ENCODE measurements at regions not wholly inside any gene's neighbourhood (a gene's known extent, or its start where the extent isn't known, plus 50 kb on each side); places are given as distances from the start of the nearest gene placed in this dataset.

- no peak for TF ChIP-seq ZC3H10 (CRISPR knock-in tag; IDR thresholded peaks at IDR 0.05)
- TF ChIP-seq RARB (CRISPR knock-in tag; IDR thresholded peaks at IDR 0.05): no peak
- no peak for TF ChIP-seq ZNF70 (CRISPR knock-in tag; IDR thresholded peaks at IDR 0.05)
- no peak for TF ChIP-seq TOX (CRISPR knock-in tag; IDR thresholded peaks at IDR 0.05; ENCODE audit: borderline replicate concordance)
- no peak for TF ChIP-seq SNAI2 (CRISPR knock-in tag; IDR thresholded peaks at IDR 0.05)
- no peak for TF ChIP-seq ISL1 (CRISPR knock-in tag; IDR thresholded peaks at IDR 0.05)
- no peak for TF ChIP-seq PPARA (CRISPR knock-in tag; IDR thresholded peaks at IDR 0.05; ENCODE audit: borderline replicate concordance)
Observed at GRCh38 chr13:31049083-31049482, 112.6 kb downstream of the HSPH1 start (continued).

GRCh38 chr13:31048521-31048920 lies 113.2 kb downstream of the HSPH1 start:
- TF ChIP-seq OSR1 (CRISPR knock-in tag; IDR thresholded peaks at IDR 0.05): no peak
- no peak for TF ChIP-seq TOX (CRISPR knock-in tag; IDR thresholded peaks at IDR 0.05; ENCODE audit: borderline replicate concordance)
- TF ChIP-seq ZFP30 (CRISPR knock-in tag; IDR thresholded peaks at IDR 0.05): no peak
- TF ChIP-seq ZNF70 (CRISPR knock-in tag; IDR thresholded peaks at IDR 0.05): no peak
- TF ChIP-seq RARB (CRISPR knock-in tag; IDR thresholded peaks at IDR 0.05): no peak
- TF ChIP-seq CREB5 (CRISPR knock-in tag; IDR thresholded peaks at IDR 0.05; ENCODE audit: low read depth): no peak
- TF ChIP-seq ZFP3 (CRISPR knock-in tag; IDR thresholded peaks at IDR 0.05): no peak
- no peak for TF ChIP-seq SNAI2 (CRISPR knock-in tag; IDR thresholded peaks at IDR 0.05)
- no peak for TF ChIP-seq ZNF565 (CRISPR knock-in tag; conservative IDR thresholded peaks at IDR 0.05; ENCODE audit: low read depth)
- no peak for TF ChIP-seq POU6F1 (CRISPR knock-in tag; IDR thresholded peaks at IDR 0.05; ENCODE audit: borderline replicate concordance, low read depth)
- no peak for TF ChIP-seq TSHZ2 (CRISPR knock-in tag; IDR thresholded peaks at IDR 0.05)
- TF ChIP-seq CSRNP3 (CRISPR knock-in tag; IDR thresholded peaks at IDR 0.05): no peak
- no peak for TF ChIP-seq BACH2 (CRISPR knock-in tag; IDR thresholded peaks at IDR 0.05; ENCODE audit: borderline replicate concordance)
- TF ChIP-seq PPARA (CRISPR knock-in tag; IDR thresholded peaks at IDR 0.05; ENCODE audit: borderline replicate concordance): no peak
- no peak for TF ChIP-seq ZNF8 (CRISPR knock-in tag; IDR thresholded peaks at IDR 0.05)
- TF ChIP-seq ZC3H10 (CRISPR knock-in tag; IDR thresholded peaks at IDR 0.05): no peak
- no peak for TF ChIP-seq ISL1 (CRISPR knock-in tag; IDR thresholded peaks at IDR 0.05)
- no peak for TF ChIP-seq TCF4 (CRISPR knock-in tag; IDR thresholded peaks at IDR 0.05; ENCODE audit: borderline replicate concordance)
- no peak; the same call in 2 of the 3 replicates for ATAC-seq

- TF ChIP-seq ZNF565 (CRISPR knock-in tag; conservative IDR thresholded peaks at IDR 0.05; ENCODE audit: low read depth): no peak
- no peak for TF ChIP-seq RARB (CRISPR knock-in tag; IDR thresholded peaks at IDR 0.05)
- no peak for TF ChIP-seq SNAI2 (CRISPR knock-in tag; IDR thresholded peaks at IDR 0.05)
- TF ChIP-seq ZNF70 (CRISPR knock-in tag; IDR thresholded peaks at IDR 0.05): peak; percentile 69; the same call in 1 of the 2 replicates
- TF ChIP-seq POU6F1 (CRISPR knock-in tag; IDR thresholded peaks at IDR 0.05; ENCODE audit: borderline replicate concordance, low read depth): no peak
- TF ChIP-seq ESRRG (CRISPR knock-in tag; IDR thresholded peaks at IDR 0.05): no peak
- TF ChIP-seq TCF4 (CRISPR knock-in tag; IDR thresholded peaks at IDR 0.05; ENCODE audit: borderline replicate concordance): peak; percentile 37; the same call in 1 of the 2 replicates
- TF ChIP-seq TSHZ2 (CRISPR knock-in tag; IDR thresholded peaks at IDR 0.05): no peak; the same call in 1 of the 2 replicates
- TF ChIP-seq CSRNP3 (CRISPR knock-in tag; IDR thresholded peaks at IDR 0.05): no peak
- TF ChIP-seq ISL1 (CRISPR knock-in tag; IDR thresholded peaks at IDR 0.05): peak; percentile 55
- peak; percentile 6; the same call in 1 of the 3 replicates for ATAC-seq
Observed at GRCh38 chr13:31046711-31047279, 114.3 kb downstream of the TEX26 start.
